Activated CD8-positive, alpha-beta memory T cell treated with anti-CD3 and anti-CD28 coated beads, Interleukin-2, amount 50 U/mL, for 4 hours (primary cell): ENCODE measurements at regions not wholly inside any gene's neighbourhood (a gene's known extent, or its start where the extent isn't known, plus 50 kb on each side); places are given as distances from the start of the nearest gene placed in this dataset.
"Not testable (repeated sequence)": the region's sequence is repeated elsewhere in the genome, so short reads cannot be mapped to it uniquely, and the experiment has no call there.

ENCODE experiments used
- DNase-seq: peaks from one replicate; pipeline ENCODE4 v3.0.0-alpha.2; 2020

DNA sequence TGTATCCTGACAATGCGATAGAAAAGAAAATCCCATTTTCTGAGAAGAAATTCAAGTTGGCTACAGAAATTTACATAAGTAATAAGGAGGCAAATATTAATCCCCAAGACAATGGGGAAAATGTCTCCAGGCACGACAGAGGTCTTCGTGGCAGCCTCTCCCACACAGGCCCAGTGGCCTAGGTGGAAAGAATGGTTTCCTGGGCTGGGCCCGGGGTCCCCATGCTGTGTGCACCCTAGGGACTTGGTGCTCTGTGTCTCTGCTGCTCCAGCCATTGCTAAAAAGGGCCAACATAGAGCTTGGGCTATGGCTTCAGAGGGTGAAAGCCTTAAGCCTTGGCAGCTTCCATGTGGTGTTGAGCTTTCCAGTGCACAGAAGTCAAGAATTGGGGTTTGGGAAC, 102.5 kb upstream of the LYPLAL1 start:
- DNase-seq: no peak

GRCh38 chr1:219072329-219072728, 101.3 kb upstream of the LYPLAL1 start:
- DNase-seq: no peak

DNA sequence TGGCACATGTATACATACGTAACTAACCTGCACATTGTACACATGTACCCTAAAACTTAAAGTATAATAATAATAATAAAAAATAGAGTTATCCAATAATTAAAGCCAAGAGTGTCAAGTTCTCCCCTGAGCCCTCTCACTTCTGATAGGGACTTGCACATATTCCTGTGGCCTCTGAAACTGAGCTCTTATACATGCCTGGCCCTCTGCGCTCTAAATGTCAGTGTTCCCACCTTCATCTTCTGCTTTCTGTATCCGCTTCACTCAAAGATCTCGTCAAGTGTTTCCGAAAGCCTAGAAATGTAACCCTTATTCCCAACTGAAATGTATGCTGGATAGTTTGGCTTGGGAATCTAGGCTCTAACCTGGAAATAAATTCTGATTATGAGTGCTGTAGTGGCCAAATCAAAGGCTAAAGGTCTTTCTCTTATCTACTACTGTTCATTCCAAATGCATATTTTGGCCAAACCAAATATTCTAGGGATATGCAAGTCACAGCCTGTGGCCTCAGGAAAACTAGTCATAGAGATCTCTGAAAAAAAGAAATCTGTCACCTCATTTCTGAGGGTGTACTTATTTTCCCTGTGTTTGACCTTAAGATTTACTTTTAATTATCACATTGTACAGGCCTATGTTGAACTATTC, 99.5 kb upstream of the LYPLAL1 start:
- no peak for DNase-seq

GRCh38 chr1:219075121-219075879, 98.4 kb upstream of the LYPLAL1 start:
- DNase-seq: no peak

DNA sequence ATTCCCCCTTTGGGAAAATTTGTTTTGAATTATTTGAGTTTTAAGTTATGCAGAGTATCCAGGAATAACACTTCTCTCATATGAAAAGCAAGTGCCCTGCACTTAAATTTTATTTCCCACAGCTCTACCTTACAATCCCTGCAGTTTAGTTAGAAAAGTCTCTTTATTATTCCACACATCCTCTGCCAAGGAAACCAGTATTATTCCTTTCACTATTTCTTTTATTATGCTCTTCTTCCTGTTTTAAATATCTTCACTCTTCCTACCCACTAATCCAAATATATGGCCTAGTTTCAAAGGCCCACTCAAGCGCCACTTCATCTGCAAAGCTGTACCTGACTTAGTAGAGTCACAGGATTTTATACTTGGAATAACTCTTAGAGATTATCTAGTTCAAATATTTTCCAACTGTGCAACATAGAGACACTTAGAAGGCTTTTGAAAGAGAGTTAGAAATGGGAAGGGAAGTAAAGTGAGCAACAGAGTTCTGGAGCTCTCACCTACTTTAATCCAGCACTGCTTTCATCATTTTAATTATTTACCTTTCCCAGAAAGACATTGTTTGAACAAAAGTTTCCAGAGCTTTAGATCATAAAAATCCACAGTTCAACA, 97.2 kb upstream of the LYPLAL1 start:
- no peak for DNase-seq

- DNase-seq: not testable (repeated sequence)
Measured at GRCh38 chr1:219077767-219078166, 95.9 kb upstream of the LYPLAL1 start.

GRCh38 chr1:219081943-219082925, 91.4 kb upstream of the LYPLAL1 start:
- no peak for DNase-seq

- DNase-seq: no peak
Measured at GRCh38 chr1:219083631-219084030, 90.0 kb upstream of the LYPLAL1 start.

DNA sequence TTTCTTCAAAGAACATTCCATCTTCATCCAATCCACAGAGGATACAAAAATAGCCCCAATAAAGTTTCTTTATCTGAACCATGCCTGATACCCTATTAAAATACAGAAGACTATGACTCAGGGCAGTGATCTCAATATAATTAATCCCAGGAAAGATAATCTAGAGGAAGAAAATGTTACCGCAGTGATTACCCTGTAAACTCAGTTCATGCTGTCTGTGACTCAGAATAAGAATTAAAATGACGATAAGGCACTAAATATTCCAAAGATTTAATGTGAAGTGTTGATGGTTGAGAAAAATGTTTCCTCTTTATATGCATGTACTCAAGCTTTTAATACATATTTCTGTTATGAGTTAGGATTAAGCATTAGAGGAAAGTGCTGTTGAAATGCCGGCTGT, 88.6 kb upstream of the LYPLAL1 start:
- no peak for DNase-seq

DNA sequence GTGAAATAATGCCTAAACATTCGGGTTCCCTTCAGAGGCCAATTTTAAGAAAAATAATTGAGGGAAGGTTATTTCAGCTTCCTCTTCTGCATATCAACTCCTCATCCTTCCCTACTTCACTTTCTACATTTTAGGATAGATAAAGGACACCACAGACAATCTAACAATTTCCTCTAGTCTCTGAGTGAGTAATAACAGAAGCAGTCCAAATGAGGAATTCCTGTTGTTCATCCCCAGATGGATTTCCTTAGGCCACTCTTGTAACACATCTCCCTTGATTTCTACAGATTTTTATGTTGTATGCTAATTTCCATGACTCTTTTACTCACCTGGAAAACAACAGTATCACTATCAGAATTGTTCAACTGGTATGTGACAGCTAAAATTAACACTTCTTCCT, 87.7 kb upstream of the LYPLAL1 start:
- DNase-seq: no peak

GRCh38 chr1:219086956-219087469, 86.7 kb upstream of the LYPLAL1 start:
- DNase-seq: no peak

- no peak for DNase-seq
Measured at GRCh38 chr1:219088778-219089557, 84.7 kb upstream of the LYPLAL1 start.

- no peak for DNase-seq
Measured at GRCh38 chr1:219090607-219091006, 83.1 kb upstream of the LYPLAL1 start.

DNA sequence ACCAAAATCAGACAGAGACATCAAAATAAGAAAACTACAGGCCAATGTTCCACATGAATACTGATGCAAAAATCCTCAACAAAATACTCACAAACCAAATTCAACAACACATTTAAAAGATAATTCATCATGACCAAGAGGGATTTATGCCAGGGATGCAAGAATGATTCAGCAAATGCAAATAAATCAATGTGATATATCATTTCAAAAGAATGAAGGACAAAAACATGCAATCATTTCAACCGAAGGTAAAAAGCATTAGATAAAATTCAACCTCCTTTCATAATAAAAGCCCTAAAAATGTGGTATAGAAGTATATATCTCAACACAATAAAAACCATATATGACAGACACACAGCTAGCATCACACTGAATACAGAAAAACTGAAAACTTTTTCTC, 81.5 kb upstream of the LYPLAL1 start:
- DNase-seq: no peak

DNA sequence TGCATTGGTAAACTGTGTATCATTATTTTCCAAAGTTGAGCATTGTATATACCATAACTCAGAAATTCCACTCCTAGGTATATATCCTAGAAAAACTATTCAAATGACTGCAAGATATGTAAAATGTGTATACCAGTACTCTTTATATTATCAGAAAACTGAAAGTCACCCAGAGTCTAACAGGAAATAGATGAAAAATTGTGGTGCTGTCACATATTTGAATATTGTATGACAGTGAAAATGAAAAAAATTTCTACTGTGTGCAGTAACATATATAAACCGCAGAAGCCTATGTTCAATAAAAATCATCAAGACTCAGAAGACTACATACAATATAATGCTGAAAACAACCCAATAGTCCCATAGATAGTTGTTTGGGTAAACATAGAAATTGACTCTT, 74.4 kb upstream of the LYPLAL1 start:
- DNase-seq: no peak

DNA sequence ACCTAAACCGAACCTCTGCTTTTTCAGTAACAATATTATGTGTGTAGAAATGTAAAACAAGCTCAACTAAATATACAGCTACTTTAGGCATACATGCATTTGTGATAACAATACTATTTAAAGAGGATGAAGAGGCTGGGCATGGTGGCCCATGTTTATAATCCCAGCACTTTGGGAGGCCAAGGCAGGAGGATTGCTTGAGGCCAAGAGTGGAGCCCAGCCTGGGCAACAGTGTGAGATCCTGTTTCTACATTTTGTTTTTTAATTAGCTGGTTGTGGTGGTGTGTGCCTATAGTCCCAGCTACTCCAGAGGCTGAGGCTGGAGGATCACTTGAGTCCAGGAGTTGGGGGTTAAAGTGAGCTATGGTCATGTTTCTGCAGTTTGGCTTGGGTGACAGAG, 73.6 kb upstream of the LYPLAL1 start:
- DNase-seq: no peak

DNA sequence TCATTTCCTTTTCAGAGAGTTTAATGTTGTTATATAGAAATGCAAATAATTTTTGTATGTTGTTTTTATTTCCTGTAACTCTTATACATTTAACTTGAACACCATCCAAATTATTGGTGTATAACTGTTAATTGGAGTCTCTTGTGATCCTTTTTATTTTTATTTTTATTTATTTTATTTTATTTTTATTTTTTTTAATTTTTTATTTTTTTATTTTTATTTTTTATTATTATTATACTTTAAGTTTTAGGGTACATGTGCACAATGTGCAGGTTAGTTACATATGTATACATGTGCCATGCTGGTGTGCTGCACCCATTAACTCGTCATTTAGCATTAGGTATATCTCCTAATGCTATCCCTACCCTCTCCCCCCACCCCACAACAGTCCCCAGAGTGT, 71.2 kb upstream of the LYPLAL1 start:
- not testable (repeated sequence) for DNase-seq

GRCh38 chr1:219105893-219106292, 67.8 kb upstream of the LYPLAL1 start:
- DNase-seq: no peak

DNA sequence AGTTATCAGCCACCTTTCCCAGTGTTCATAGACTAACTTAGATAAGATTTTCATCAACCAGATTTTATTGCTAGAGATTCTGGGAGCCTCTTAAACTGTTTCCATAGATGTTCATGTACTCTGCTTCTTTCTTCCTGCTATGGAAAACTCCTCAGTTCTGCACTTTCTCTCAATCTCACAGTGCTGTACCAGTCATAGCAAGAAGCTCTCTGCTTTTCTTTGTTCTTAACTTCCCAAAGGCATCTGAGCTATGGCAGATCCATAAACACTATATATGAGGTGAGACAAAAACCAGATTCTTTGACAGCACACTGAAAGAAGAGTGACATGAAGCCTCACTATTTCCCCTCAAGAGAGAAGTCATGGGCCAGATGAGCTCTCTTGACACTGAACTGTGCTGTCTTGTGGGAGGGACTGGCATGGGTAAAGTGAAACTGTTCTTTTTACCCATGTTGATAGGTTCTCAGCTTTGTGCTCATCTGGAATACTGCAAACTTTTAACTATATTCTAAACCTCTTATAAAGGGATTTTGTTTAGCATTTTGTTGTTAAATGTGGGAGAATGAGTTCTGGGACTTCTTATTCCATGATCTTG, 64.2 kb upstream of the LYPLAL1 start:
- no peak for DNase-seq

GRCh38 chr1:219113261-219113660, 60.4 kb upstream of the LYPLAL1 start:
- no peak for DNase-seq

- no peak for DNase-seq
Measured at GRCh38 chr1:219114014-219114413, 59.7 kb upstream of the LYPLAL1 start.

GRCh38 chr1:219119839-219120238, 53.8 kb upstream of the LYPLAL1 start:
- DNase-seq: no peak
